IMR-90 (cell line): ENCODE measurements at regions not wholly inside any gene's neighbourhood (a gene's known extent, or its start where the extent isn't known, plus 50 kb on each side); places are given as distances from the start of the nearest gene placed in this dataset.

ENCODE experiments used
- ATAC-seq: fragments of 200-7000 bp; cut with Tn5 transposase; 2 replicates; pipeline ENCODE4 v1.9.1; 2020; ENCODE audit warnings: low read depth, mild to moderate bottlenecking, moderate library complexity
- BruUV-seq: library from RNA; stranded (reverse); fragments of 400-500 nt; replicated peaks from 2 replicates; lab custom pipeline; 2021; lab: Mats Ljungman, UMichigan
- CTCF ChIA-PET: fragments of 300-600 bp; formaldehyde crosslinking; extraction: SDS; loops from one replicate; lab custom pipeline; 2021; ENCODE audit warnings: antibody characterized with exemption; lab: Yijun Ruan, JAX
- POLR2A ChIA-PET: fragments of 300-600 bp; sonication (Branson Sonifier 250); formaldehyde crosslinking; loops from one replicate; lab custom pipeline; 2022; ENCODE audit warnings: antibody characterized with exemption; ENCODE audit not compliant: unreplicated experiment; lab: Charles Lee
- DNase-seq: peaks from one replicate; pipeline ENCODE4 v3.0.0; 2013
- H2AFZ ChIP-seq: replicated peaks from 2 replicates; pipeline ENCODE3; 2013; ENCODE audit warnings: low read length, mild to moderate bottlenecking; ENCODE audit not compliant: poor library complexity
- H2AK5ac ChIP-seq: 2 replicates; pipeline ENCODE4 v1.6.1; 2013; ENCODE audit warnings: low read depth, low read length, inconsistent platforms
- H2AK9ac ChIP-seq: replicated peaks from 2 replicates; pipeline ENCODE3; 2013; ENCODE audit warnings: mild to moderate bottlenecking, low read depth, low read length, moderate library complexity; ENCODE audit not compliant: poor library complexity
- H2BK120ac ChIP-seq: 2 replicates; pipeline ENCODE4 v1.6.1; 2013; ENCODE audit warnings: low read depth, low read length, inconsistent platforms
- H2BK15ac ChIP-seq: 3 replicates; pipeline ENCODE4 v1.6.1; 2013; ENCODE audit warnings: low read depth, low read length, inconsistent platforms
- H2BK20ac ChIP-seq: 2 replicates; pipeline ENCODE4 v1.6.1; 2013; ENCODE audit warnings: low read depth, mild to moderate bottlenecking, inconsistent platforms, low read length, moderate library complexity
- H2BK5ac ChIP-seq: 2 replicates; pipeline ENCODE4 v1.6.1; 2013; ENCODE audit warnings: mild to moderate bottlenecking, low read depth, low read length, inconsistent platforms; ENCODE audit not compliant: poor library complexity, severe bottlenecking
- H3K14ac ChIP-seq: replicated peaks from 2 replicates; pipeline ENCODE4 v1.6.1; 2013; ENCODE audit warnings: low read depth, low read length, inconsistent platforms
- H3K18ac ChIP-seq: 2 replicates; pipeline ENCODE4 v1.6.1; 2013; ENCODE audit warnings: low read depth, low read length, control low read depth
- H3K23ac ChIP-seq: 2 replicates; pipeline ENCODE4 v1.6.1; 2013; ENCODE audit warnings: low read depth, low read length, inconsistent platforms
- H3K27ac ChIP-seq: 2 replicates; pipeline ENCODE4 v1.5.1; 2013; ENCODE audit warnings: mild to moderate bottlenecking, control low read depth, low read length; ENCODE audit not compliant: insufficient read depth
- H3K27me3 ChIP-seq: 2 replicates; pipeline ENCODE4 v1.6.1; 2013; ENCODE audit warnings: low read length; ENCODE audit not compliant: control insufficient read depth, insufficient read depth
- H3K36me3 ChIP-seq: 2 replicates; pipeline ENCODE4 v1.6.1; 2013; ENCODE audit warnings: low read length, mixed read lengths; ENCODE audit not compliant: control insufficient read depth, insufficient read depth
- H3K4ac ChIP-seq: 2 replicates; pipeline ENCODE4 v1.6.1; 2013; ENCODE audit warnings: low read depth, low read length, inconsistent platforms
- H3K4me1 ChIP-seq: 2 replicates; pipeline ENCODE4 v1.6.1; 2013; ENCODE audit warnings: low read length, mixed read lengths; ENCODE audit not compliant: control insufficient read depth, insufficient read depth
- H3K4me2 ChIP-seq: 2 replicates; pipeline ENCODE4 v1.6.1; 2013; ENCODE audit warnings: low read depth, mild to moderate bottlenecking, control low read depth, low read length, moderate library complexity
- H3K4me3 ChIP-seq: 2 replicates; pipeline ENCODE4 v1.5.1; 2013; ENCODE audit warnings: low read depth, mild to moderate bottlenecking, control low read depth, low read length, moderate library complexity; ENCODE audit not compliant: insufficient read depth
- H3K56ac ChIP-seq: 2 replicates; pipeline ENCODE4 v1.6.1; 2013; ENCODE audit warnings: low read length, inconsistent platforms; ENCODE audit not compliant: insufficient read depth; ENCODE audit errors: extremely low read depth
- H3K79me1 ChIP-seq, 2 experiments: 2 replicates each; pipeline ENCODE4 v1.6.1; 2013; ENCODE audit warnings: low read length in 2 of 2, inconsistent platforms in 1 of 2, low read depth in 1 of 2
- H3K9ac ChIP-seq: 2 replicates; pipeline ENCODE4 v1.6.1; 2013; ENCODE audit warnings: low read depth, low read length, control low read depth
- H3K9me1 ChIP-seq: 2 replicates; pipeline ENCODE4 v1.6.1; 2013; ENCODE audit warnings: low read length, inconsistent platforms; ENCODE audit not compliant: insufficient read depth
- H3K9me3 ChIP-seq: 2 replicates; pipeline ENCODE4 v1.6.1; 2013; ENCODE audit warnings: low read length; ENCODE audit not compliant: control insufficient read depth, insufficient read depth
- H4K20me1 ChIP-seq: 2 replicates; pipeline ENCODE4 v1.6.1; 2013; ENCODE audit warnings: low read length, inconsistent platforms; ENCODE audit not compliant: insufficient read depth
- H4K5ac ChIP-seq: 2 replicates; pipeline ENCODE4 v1.6.1; 2013; ENCODE audit warnings: mild to moderate bottlenecking, low read depth, low read length, control low read depth
- H4K8ac ChIP-seq, 2 experiments: 2 replicates each; pipeline ENCODE4 v1.6.1; 2013; ENCODE audit warnings: low read depth in 2 of 2, low read length in 2 of 2, control low read depth in 1 of 2, inconsistent platforms in 1 of 2
- H4K91ac ChIP-seq: 2 replicates; pipeline ENCODE4 v1.6.1; 2013; ENCODE audit warnings: low read depth, low read length, inconsistent platforms; ENCODE audit not compliant: insufficient read depth
- BHLHE40 ChIP-seq: fragments of 150-350 bp; IDR thresholded peaks from 2 replicates; pipeline ENCODE4 v1.6.1; 2016; ENCODE audit warnings: mild to moderate bottlenecking, low read depth, low read length
- CEBPB ChIP-seq: IDR thresholded peaks from 2 replicates; pipeline ENCODE4 v1.6.1; 2012; ENCODE audit warnings: low read depth, low read length, improper control_type of control experiment
- CHD1 ChIP-seq: IDR thresholded peaks from 2 replicates; pipeline ENCODE4 v1.6.1; 2012; ENCODE audit warnings: low read depth, low read length, improper control_type of control experiment
- CTCF ChIP-seq: conservative IDR thresholded peaks from 2 replicates; pipeline ENCODE4 v1.5.1; 2012; ENCODE audit warnings: mild to moderate bottlenecking, low read depth, low read length, improper control_type of control experiment
- FOS ChIP-seq: fragments of 150-350 bp; IDR thresholded peaks from 2 replicates; pipeline ENCODE4 v1.6.1; 2016; ENCODE audit warnings: low read depth, low read length
- MAFK ChIP-seq: IDR thresholded peaks from 2 replicates; pipeline ENCODE4 v1.6.1; 2012; ENCODE audit warnings: low read depth, low read length, improper control_type of control experiment
- MAZ ChIP-seq: IDR thresholded peaks from 2 replicates; pipeline ENCODE4 v1.6.1; 2012; ENCODE audit warnings: low read depth, mild to moderate bottlenecking, low read length, improper control_type of control experiment, moderate library complexity, borderline replicate concordance
- NFE2L2 ChIP-seq: fragments of 150-350 bp; IDR thresholded peaks from 2 replicates; pipeline ENCODE4 v1.6.1; 2016; ENCODE audit warnings: low read depth, mild to moderate bottlenecking, low read length
- POLR2A ChIP-seq: IDR thresholded peaks from 2 replicates; pipeline ENCODE4 v1.6.1; 2012; ENCODE audit warnings: mild to moderate bottlenecking, low read depth, low read length
- RFX5 ChIP-seq: IDR thresholded peaks from 2 replicates; pipeline ENCODE4 v1.8.0; 2012; ENCODE audit warnings: low read depth, mild to moderate bottlenecking, low read length, moderate library complexity
- SMC3 ChIP-seq: fragments of 150-350 bp; IDR thresholded peaks from 2 replicates; pipeline ENCODE4 v1.6.1; 2016; ENCODE audit warnings: low read depth, mild to moderate bottlenecking, antibody characterized with exemption, low read length, moderate library complexity
- WGBS, 2 experiments: methylation state at CpG; one replicate each; pipeline versions ENCODE4 v1.1.5 to v1.1.7; 2013; ENCODE audit warnings: missing lambda C conversion rate in 2 of 2; ENCODE audit not compliant: insufficient read length in 1 of 2; ENCODE audit errors: extremely low coverage in 2 of 2; 5-methylcytosine and 5-hydroxymethylcytosine counted together
- dilution Hi-C: fragments of 300-500 bp; cut with HindIII; formaldehyde crosslinking; loops from one replicate; pipeline ENCODE4 v1.14.3; 2018; ENCODE audit warnings: low sequenced_read_pairs; ENCODE audit not compliant: unreplicated experiment
- in situ Hi-C: fragments of 300-500 bp; cut with MboI; formaldehyde crosslinking; loops from 3 replicates; pipeline ENCODE4 v1.14.3; 2019; ENCODE audit warnings: low sequenced_read_pairs, inconsistent platforms, mixed read lengths
- intact Hi-C: fragments of 100-400 bp; cut with micrococcal nuclease; formaldehyde crosslinking; loops from 2 replicates; pipeline ENCODE4 v1.10.0; 2022
- TF ChIP-seq, protein P1 (sequence below): fragments of 150-350 bp; IDR thresholded peaks from 2 replicates; pipeline ENCODE4 v1.6.1; 2016; ENCODE audit warnings: low read depth, mild to moderate bottlenecking, low read length, moderate library complexity, borderline replicate concordance

GRCh38 chr14:48140804-48141203, 465.4 kb upstream of the MDGA2 start:
- in situ Hi-C loops (no loop called here), intact Hi-C loops (no loop called here), dilution Hi-C loops (no loop called here)
- ATAC-seq (no peak), DNase-seq (no peak)
- Histone ChIP-seq H3K23ac (no peak overlapping the region), H2BK120ac (no peak overlapping the region), H3K9ac (no peak overlapping the region), H2AFZ (no peak overlapping the region), H3K27ac (no peak overlapping the region), H4K8ac (no peak overlapping the region), H3K18ac (no peak overlapping the region), H3K9me1 (no peaks in the 10 kb centered on the region), H3K4me3 (no peak overlapping the region), H3K27me3 (no peaks in the 10 kb centered on the region), H3K36me3 (no peaks in the 10 kb centered on the region), H2BK5ac (no peak overlapping the region), H2BK20ac (no peak overlapping the region), H4K91ac (no peak overlapping the region), H3K14ac (no peak overlapping the region), H4K20me1 (no peaks in the 10 kb centered on the region), H2AK9ac (no peak overlapping the region), H2AK5ac (no peak overlapping the region), H3K4ac (no peak overlapping the region), H3K56ac (no peak overlapping the region), H2BK15ac (no peak overlapping the region), H3K9me3 (peaks cover 4% of the 10 kb centered on the region), H4K5ac (no peak overlapping the region), H3K79me1 (no peaks in the 10 kb centered on the region), H3K4me1 (no peaks in the 10 kb centered on the region), H3K4me2 (no peak overlapping the region)
- no TSS peak for BruUV-seq
- ChIA-PET CTCF (no interaction called here), POLR2A (no interaction called here)
- WGBS, 2 experiments: no CpG with 5 or more reads among the region's 3 CpGs
- TF ChIP-seq SMC3: no peak
- no peak for TF ChIP-seq CTCF
- no peak for TF ChIP-seq MAFK
- no peak for TF ChIP-seq POLR2A
- no peak for TF ChIP-seq NFE2L2
- no peak for TF ChIP-seq FOS
- no peak for TF ChIP-seq MAZ
- no peak for TF ChIP-seq CEBPB
- TF ChIP-seq BHLHE40: no peak
- no peak for TF ChIP-seq CHD1
- no peak for TF ChIP-seq RFX5
- TF ChIP-seq, protein P1, sequence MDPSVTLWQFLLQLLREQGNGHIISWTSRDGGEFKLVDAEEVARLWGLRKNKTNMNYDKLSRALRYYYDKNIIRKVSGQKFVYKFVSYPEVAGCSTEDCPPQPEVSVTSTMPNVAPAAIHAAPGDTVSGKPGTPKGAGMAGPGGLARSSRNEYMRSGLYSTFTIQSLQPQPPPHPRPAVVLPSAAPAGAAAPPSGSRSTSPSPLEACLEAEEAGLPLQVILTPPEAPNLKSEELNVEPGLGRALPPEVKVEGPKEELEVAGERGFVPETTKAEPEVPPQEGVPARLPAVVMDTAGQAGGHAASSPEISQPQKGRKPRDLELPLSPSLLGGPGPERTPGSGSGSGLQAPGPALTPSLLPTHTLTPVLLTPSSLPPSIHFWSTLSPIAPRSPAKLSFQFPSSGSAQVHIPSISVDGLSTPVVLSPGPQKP: no peak
